Sigmoid colon (tissue), 4 donors: ENCODE measurements at regions not wholly inside any gene's neighbourhood (a gene's known extent, or its start where the extent isn't known, plus 50 kb on each side); places are given as distances from the start of the nearest gene placed in this dataset.

Experiments used
- EP300 ChIP-seq, 4 donors: sonication (generic); formaldehyde crosslinking; IDR thresholded peaks; one replicate each; pipeline ENCODE4 v1.6.1; 2017; ENCODE audit warnings: antibody characterized with exemption in 4 of 4
- POLR2A ChIP-seq, 2 donors: fragments of 450-650 bp; IDR thresholded peaks; one replicate each; pipeline ENCODE4 v1.6.1; 2016; ENCODE audit warnings: antibody characterized with exemption in 2 of 2, mild to moderate bottlenecking in 2 of 2, moderate library complexity in 2 of 2

DNA sequence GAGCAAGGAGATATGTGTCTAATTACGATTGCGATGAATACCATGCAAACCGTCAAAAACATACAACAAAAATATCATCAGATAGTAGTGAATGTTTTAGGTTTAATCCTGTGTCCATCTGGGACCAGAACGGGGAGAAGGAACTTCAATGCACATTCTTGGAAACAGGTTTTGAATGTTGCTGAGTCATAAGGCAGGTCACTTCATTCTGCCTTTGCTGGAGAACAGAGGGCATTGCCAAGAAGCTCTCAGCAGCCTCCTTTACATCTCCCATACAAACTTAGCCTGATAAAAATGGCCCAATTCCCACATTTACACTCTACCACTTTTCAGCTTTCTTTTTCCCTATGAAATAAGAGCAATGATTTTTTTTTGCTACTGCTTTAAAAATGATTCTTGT is 78.0 kb upstream of the KCNJ6 start:
- TF ChIP-seq EP300 (IDR thresholded peaks at IDR 0.05) (no peak), POLR2A (IDR thresholded peaks at IDR 0.05) (no peak)
